ENCODE measurements at regions not wholly inside any gene's neighbourhood (a gene's known extent, or its start where the extent isn't known, plus 50 kb on each side); places are given as distances from the start of the nearest gene placed in this dataset.

GRCh38 chr2:217095511-217096205 lies 235.8 kb upstream of the TNP1 start:
- TF ChIP-seq CTCF (optimal IDR thresholded peaks at IDR 0.05 in 1 of 3, IDR thresholded peaks at IDR 0.05 in 1 of 3, conservative IDR thresholded peaks at IDR 0.05 in 1 of 3; ENCODE audit: extremely low read depth in 1 of 3, insufficient read depth in 2 of 3, low read length in 3 of 3) (no peak), EZH2 (IDR thresholded peaks at IDR 0.05; ENCODE audit: low read length) (no peak)

Data from keratinocyte (primary cell).